ENCODE measurements at regions not wholly inside any gene's neighbourhood (a gene's known extent, or its start where the extent isn't known, plus 50 kb on each side); places are given as distances from the start of the nearest gene placed in this dataset.

GRCh38 chr1:201690528-201690927 lies 138.4 kb upstream of the IPO9 start:
- no peak for DNase-seq

DNA sequence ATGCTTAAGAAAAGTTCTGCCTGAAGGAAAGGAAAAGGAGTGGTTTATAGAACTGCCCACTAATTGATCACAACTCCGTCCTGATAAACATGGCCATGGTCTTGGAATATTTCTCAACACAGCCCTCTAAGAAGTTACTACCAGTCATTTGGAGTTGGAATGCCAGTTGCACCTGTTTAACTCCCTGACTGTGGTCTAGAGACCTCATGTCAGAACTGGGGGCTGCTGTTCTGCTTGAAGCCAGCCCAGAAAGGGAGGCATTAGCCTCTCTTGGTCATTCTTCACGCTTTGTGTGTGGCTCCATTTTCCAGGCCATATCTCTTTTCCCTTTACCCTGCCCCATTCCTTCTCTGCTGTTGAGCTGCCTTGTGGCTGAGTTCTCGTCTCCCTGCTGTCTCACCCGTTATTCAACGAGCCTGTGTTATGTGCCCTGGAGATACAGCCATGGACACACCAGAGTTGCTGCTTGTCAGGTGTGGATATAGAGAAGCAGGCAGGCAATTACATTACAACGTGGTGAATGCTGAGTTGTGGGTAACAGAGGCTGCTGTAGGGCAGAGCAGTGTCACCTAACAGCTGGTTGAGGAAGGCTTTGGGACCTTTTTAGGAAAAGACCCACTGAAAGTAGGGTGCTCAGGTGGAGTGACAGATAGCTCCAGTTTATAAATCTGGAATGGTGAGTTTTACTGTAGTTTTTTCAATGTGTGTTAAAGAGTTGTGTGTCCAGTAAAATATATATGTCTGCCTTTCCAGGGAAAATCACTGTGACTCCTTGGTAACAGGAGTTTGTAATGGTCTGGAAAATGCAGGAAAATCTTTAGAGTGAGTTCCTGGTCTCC lies 137.0 kb upstream of the IPO9 start:
- DNase-seq, result no peak

DNA sequence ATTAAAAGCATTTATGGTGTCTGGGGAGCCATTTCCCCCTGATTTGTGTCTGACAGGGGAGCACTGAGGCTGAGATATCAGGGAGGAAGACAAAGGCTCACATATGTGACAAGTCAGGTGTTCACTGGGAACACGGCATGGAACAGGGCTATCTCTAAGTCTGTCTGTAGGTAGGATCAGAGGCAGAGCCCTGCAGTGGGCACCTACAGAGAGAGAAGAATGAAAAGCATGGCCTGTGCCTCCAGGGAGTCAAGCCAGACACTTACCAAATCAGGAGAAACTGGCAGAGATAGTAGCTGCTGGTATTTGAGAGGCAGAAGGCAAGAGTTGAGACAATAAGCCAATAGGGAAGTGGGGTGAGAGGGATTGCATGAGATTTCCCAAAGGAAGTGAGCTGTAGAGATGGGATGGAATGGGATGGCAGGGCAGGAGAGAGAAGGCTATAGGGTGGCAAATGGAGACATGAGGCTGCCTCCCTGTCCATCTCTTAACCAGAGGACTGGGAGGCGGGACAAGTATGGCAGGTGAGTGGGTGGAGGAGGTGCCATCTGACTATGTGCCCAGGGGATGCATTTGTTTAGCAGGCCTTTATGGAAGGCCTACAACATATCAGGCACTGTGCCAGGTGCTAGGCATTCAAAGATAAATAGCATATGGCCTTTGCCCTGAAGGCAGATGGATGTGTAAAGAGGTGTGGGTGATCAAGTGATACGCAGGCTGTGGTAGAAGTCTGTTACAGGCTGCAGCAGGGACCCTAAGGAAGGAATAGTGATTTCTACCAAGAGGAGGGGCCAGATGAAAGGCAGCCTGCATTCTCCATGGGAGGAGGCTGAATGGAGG lies 136.2 kb upstream of the IPO9 start:
- no peak for DNase-seq

GRCh38 chr1:201693890-201694607 lies 134.9 kb upstream of the IPO9 start:
- DNase-seq, result no peak

DNA sequence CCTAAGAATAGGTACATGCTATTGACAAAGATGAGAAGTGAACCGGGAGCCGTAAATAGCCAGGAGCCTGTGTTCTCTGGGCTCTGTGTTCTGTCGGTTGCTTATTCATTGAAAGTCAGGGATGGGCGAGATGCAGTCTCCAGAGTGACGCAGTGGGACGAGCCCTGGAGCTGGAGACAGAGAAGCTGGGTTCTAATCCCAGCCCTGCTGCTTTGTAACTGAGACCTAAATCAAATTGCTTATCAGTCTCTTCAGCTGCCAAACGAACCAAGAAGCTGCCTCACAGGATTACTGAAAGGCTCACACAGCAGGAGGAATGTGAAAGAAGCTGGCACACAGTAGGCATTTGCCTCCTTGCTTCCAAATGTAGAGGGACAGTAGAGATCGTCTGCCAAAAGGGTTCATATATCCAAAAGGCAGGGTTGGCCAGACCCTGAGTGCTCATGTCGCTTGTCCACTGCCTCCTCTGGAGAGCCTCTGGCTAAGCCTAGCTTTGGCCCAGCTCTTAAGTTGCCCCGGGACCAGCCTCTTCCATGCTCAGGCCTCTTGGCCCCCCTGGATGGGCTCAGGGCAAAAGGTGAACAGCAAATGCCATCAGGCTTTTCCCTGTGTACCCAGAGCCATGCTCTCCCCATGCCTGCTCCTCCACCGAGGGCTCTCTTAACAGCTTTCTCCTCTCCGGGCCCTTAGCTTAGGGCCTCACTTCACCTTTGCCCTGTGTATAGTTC lies 134.2 kb upstream of the IPO9 start:
- DNase-seq, result no peak

GRCh38 chr1:201695607-201696006 lies 133.3 kb upstream of the IPO9 start:
- no peak for DNase-seq

- no peak for DNase-seq
Observed at GRCh38 chr1:201696217-201696761, 132.7 kb upstream of the IPO9 start.

DNA sequence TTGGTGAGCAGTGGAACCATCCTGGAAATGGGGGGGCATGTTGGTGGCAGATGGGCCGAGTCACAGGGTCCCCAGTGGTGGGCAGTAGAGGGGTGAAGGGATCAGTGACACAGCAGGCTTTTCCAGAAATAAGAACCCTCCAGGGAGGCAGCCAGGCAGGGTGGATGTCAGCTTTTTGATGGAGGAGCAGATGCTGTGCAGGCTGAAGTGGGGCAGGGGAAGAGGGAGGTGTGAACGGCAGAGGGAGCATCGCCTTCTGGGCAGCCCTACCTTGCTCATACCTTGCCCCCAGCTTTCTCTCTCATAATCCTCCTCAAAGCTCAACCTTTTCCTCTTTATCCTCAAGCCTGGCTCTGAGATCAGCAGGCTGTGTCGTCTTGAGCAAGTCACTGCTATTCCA lies 131.8 kb upstream of the IPO9 start:
- no peak for DNase-seq

GRCh38 chr1:201701831-201702230 lies 127.1 kb upstream of the IPO9 start:
- DNase-seq, result no peak

GRCh38 chr1:201702936-201703335 lies 126.0 kb upstream of the IPO9 start:
- DNase-seq, result no peak

- DNase-seq, result peak; percentile 33 to 40
Observed at GRCh38 chr1:201703621-201704438, 125.1 kb upstream of the IPO9 start.

- no peak for DNase-seq
Observed at GRCh38 chr1:201704439-201704792, 124.5 kb upstream of the IPO9 start.

DNA sequence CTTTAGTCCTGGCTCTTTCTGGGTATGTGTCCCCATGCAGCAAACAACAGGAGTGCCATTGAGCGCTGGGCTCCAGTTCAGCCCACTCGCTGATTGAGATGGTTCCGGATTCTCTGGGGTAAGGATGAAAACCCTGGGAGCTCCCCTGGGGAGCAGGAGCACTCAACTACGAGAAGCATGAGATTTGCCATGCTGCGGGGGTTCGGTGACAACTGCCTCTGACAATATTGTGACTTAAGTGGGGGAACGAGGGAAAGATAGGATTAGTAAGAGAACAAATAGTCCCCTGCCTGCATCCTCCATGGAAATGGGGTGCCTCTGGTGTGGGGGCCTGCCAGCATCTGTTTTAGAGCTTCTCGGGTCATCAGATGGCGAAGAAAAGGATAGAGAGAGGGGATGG lies 123.6 kb upstream of the IPO9 start:
- no peak for DNase-seq

DNA sequence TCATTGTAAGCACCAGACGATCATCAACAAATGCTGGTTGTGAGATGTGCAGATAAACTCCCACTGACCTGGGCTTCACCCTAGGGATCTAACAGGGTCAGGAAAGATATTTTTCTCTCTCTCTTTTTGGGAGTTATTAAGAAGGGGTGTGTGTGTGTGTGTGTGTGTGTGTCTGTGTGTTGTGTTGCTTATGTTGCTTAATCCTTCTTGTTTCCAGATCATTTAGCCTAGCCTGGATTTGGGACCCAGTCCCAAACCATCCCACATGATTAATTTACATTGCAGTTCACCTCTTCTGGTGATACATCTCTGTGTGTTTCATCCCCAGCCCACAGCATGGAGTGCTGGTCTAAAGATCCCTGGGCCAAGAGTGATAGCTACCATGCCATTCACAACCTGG lies 122.8 kb upstream of the IPO9 start:
- no peak for DNase-seq

- DNase-seq, result no peak
Observed at GRCh38 chr1:201707027-201707426, 121.9 kb upstream of the IPO9 start.

- DNase-seq, result no peak
Observed at GRCh38 chr1:201707656-201708055, 121.3 kb upstream of the IPO9 start.

GRCh38 chr1:201708085-201708512 lies 120.9 kb upstream of the IPO9 start:
- DNase-seq, result no peak

DNA sequence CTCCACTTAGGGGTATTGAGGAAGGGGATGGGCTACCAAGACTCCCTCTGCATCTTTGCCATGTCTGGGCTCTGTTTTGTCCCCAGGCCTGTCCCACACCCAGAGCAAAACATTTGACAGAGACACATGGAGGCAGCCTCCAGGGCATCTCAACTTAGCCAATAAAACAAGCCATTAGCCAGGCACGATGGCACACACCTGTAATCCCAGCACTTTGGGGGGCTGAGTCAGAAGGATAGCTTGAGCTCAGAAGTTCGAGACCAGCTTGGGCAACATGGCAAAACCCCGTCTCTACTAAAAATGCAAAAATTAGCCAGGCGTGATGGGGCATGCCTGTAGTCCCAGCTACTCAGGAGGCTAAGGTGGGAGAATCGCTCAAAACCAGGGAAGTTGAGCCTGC lies 120.3 kb upstream of the IPO9 start:
- no peak for DNase-seq

- peak; percentile 34 to 39 for DNase-seq
Observed at GRCh38 chr1:201709564-201710295, 119.2 kb upstream of the IPO9 start.

GRCh38 chr1:201710632-201711597 lies 118.0 kb upstream of the IPO9 start:
- DNase-seq, result no peak

Measured in bone marrow (tissue), 2 donors.